Sciatic nerve (tissue), 2 donors: ENCODE measurements at regions not wholly inside any gene's neighbourhood (a gene's known extent, or its start where the extent isn't known, plus 50 kb on each side); places are given as distances from the start of the nearest gene placed in this dataset.
"Not testable (repeated sequence)": the region's sequence is repeated elsewhere in the genome, so short reads cannot be mapped to it uniquely, and the experiment has no call there.

ENCODE experiments used
- ATAC-seq: fragments of 200-7000 bp; cut with Tn5 transposase; one replicate; pipeline ENCODE4 v1.9.1; 2020; ENCODE audit warnings: mild to moderate bottlenecking, moderate library complexity
- DNase-seq: peaks from one replicate; pipeline ENCODE4 v3.0.0-alpha.2; 2020; ENCODE audit warnings: low spot score
- intact Hi-C: fragments of 100-400 bp; cut with DNase I; formaldehyde crosslinking; loops from one replicate; pipeline ENCODE4 v1.14.2; 2022
- donor health status: DM: no; HTN: no; CAD: no.
- donor health status: DM: no; HTN: no; CAD: no.

DNA sequence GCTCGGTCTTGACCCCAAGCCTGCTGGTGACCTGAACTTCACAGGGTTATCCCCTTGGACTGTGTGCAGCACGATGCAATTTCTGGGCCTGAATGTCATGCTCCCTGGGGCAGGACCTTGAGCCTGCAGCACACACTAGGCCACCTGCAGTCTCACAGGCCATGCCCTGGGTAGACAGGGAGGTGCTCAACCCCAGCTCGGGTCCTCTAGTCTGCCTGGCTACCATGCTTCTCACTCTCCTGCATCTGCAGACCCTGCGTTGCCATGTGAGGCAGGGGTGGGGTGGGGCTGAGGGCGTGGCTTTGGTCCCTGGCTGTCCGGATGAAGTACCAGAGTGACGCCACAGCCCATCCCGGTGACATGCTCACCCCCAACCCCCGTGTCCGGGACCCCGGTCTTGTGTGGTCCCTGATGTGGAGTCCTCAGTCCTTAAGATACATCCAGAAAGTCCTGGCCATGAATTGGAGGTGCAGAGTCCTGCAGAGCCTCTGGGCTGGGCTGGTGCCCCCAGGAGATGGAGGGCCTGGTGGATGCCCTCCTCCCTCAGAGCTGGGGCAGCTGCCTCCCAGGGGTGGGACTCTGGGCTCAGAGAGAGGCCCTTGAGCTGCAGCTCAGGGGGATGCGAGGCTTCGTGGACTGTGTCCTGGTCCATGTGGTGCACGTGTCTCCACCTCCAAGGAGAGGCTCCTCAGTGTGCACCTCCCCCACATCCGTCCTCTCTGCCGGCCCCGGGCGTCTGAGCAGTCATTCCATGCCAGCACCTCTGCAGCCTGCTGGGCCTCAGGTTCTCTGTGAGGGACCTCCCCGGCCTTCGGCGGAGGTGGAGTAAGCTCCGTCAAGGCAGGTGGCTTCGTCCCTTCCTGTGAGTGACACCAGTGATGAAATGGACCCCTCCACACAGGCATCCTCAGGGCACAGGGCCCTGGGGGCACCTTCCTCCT is 402.1 kb downstream of the TMEM121 start:
- intact Hi-C loops, ATAC-seq: not testable (repeated sequence)
- peak; percentile 41 for DNase-seq

DNA sequence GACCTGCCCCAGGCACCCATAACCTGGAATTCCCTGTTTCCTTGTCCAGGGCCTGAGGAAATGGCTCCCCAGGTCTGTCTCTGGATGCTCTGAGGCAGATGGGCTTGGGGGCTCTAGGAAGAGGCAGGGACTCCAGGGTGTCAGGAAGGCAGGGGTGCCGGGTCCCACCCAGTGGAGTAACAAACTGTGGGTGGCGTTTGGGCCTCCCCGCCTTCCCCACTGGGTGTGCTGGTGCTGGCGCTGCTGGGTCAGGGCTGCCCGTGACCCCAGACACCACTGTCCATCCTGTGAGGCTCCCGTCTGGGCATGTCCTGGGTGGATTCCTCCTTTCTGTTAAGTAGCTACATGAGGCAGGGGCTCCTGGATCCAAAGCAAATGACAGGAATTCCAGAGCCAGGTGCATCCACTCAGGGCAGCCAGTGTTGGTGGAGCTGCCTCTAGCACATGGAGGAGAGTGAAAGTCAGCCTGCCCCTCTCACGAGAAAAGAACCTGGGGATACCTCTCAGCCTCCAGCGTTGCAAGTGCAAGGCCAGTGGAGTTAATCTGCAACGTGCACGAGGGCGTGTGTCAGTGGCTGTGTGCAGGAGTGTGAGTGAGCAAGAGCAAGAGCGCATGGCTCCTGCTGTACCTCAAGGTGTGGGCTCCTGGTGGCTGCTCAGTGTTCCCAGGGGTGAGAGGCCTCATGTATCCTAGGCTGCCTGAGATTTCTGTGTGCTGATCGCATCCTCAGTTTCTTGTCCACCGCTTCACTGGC is 403.1 kb downstream of the TMEM121 start:
- ATAC-seq: no peak
- DNase-seq: peak; percentile 37
- intact Hi-C loops: no loop called here

DNA sequence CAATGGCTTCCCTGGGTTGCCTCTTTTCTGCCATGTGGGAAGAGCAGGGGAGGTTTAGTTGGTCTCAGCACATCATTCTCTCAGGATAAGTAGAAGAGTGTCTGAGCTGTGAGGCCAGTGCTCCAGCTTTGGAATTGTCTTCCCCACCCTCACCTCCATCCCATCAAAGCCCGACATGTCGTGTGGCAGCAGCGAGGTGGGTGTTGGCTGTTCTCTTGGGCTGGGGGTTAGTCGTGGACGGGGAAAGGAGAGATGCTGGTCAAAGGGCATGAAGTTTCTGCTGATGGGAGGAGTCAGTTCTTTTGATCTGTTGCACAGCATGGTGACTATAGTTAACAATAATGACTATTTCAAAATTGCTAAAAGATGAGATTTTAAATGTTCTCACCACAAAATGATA is 404.2 kb downstream of the TMEM121 start:
- ATAC-seq (no peak), DNase-seq (peak; percentile 22)
- intact Hi-C loops: no loop called here

DNA sequence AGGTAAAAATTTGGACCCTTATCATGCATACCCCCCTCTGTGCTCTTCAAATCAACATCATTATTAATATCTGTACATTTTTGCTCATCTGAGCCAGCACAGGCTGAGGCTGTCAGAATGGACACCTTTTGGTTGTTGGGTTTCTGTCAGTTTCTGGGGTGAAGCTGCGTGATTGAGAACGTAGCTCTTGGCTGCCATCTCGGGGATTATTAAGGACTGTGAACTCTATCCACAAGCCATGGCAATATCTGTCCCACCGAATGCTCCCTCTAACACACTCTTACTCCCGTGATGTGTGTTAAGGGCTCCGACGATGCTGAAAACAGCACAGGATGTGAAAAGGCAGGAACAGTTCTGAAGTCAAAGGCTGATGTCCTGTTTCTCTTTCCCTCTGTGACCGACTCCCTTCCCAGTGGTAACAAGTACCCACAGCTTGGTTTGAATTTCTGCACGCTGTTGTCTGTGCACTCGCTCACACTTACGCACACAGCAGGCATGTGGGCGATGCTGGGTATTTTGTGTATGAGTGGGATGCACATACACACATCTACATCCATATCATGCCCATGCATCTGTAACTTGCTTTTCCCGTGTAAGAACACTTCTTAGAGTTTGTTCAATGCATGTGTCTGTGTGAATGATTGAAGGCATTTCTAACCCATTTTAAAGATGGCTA is 405.6 kb downstream of the TMEM121 start:
- intact Hi-C loops: no loop called here
- DNase-seq (peak; percentile 19), ATAC-seq (no peak)

DNA sequence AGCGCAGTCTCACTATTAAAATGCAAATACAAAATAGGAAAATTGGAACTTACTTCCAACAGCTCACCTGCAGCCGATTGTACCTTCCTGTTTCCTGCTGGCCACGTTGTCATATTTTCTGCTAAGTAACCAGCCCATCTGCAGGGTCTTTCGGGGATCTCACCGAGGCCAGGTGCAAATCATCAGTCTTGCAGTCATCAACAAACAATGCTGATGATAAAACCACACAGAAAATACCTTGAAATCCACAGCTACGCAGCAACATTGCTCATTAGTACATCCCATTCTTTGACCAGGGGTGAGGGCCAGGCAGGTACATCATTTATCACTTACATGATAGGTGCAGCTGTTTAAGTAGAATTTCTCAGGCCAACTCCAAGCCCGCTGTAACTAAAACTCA is 406.9 kb downstream of the TMEM121 start:
- DNase-seq: no peak
- no peak for ATAC-seq

GRCh38 chr14:105935384-105935783 is 409.0 kb downstream of the TMEM121 start:
- DNase-seq (peak; percentile 51), ATAC-seq (no peak)
- intact Hi-C loops: no loop called here

More for the DNA sequence above, 406.9 kb downstream of the TMEM121 start:
- intact Hi-C loops: no loop called here

DNA sequence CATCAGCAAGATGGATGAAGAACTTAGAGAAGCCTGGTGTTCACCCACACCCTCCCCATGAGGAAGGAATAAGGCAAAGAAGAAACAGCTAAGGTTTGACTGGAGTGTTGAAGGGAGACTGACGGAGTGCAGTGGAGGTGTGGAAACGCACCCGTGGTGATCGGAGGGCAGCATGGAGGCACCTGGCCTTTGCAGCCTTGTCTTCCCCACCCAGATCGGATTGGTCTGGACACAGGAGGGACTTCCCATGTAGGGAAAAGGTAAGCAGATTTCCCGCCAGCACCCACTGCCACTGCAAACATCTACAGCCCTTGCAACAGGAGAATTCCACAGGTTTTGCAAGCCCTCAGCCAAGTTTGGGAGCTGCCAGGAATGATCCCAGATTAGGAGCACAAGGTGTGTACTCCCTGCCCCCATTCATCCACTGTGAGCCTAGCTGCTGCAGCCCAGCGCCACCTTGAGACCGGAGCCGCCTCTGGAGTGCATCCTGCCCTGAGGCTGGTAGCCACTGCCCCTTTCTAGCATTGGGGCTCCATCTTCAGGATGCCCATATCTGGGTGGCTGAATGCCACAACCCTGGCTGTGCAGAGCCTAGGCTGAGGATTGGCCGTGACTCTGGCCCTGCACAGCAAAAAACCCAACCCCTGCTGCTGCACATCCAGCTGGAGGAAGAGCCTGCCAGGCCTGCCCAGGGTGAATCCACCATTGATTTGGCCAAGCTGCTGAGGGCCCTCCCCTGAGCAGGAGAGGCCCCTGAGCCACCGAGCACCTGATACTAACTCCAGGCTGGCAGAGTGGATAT is 411.1 kb downstream of the TMEM121 start:
- intact Hi-C loops: no loop called here
- DNase-seq (no peak), ATAC-seq (no peak)

GRCh38 chr14:105938055-105938863 is 411.9 kb downstream of the TMEM121 start:
- ATAC-seq: no peak
- intact Hi-C loops: no loop called here
- DNase-seq: no peak

- ATAC-seq (no peak), DNase-seq (no peak)
- intact Hi-C loops: no loop called here
Observed at GRCh38 chr14:105938959-105939358, 412.6 kb downstream of the TMEM121 start.

DNA sequence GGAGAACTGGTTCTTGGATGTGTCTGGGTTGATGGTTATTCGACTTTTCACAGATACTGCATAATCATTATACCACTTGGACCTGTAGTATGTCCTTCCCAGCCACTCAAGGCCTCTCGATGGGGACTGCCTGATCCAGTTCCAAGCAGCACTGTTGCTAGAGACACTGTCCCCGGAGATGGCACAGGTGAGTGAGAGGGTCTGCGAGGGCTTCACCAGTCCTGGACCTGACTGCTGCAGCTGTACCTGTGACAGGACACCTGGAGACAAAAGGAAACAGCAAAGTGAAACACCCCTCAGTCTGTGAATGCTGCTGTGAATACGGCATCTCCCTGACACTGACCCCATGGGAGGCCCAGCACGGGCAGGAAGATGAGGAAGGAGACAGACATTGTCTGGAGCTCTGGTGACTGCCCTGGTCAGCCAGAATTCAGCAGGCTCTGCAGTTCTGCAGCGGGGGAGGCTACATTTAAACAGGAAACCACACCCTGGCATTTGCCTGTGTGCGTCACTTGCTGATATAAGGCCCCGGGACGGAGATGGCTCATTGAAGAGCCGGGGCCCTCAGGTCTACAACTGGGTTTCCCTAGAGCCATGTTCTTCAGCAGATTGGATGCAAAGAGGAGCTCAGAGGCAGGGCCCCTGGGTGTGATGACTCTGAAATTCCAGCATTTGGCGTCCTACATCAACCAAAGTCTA is 413.6 kb downstream of the TMEM121 start:
- ATAC-seq: no peak
- intact Hi-C loops: no loop called here
- no peak for DNase-seq

DNA sequence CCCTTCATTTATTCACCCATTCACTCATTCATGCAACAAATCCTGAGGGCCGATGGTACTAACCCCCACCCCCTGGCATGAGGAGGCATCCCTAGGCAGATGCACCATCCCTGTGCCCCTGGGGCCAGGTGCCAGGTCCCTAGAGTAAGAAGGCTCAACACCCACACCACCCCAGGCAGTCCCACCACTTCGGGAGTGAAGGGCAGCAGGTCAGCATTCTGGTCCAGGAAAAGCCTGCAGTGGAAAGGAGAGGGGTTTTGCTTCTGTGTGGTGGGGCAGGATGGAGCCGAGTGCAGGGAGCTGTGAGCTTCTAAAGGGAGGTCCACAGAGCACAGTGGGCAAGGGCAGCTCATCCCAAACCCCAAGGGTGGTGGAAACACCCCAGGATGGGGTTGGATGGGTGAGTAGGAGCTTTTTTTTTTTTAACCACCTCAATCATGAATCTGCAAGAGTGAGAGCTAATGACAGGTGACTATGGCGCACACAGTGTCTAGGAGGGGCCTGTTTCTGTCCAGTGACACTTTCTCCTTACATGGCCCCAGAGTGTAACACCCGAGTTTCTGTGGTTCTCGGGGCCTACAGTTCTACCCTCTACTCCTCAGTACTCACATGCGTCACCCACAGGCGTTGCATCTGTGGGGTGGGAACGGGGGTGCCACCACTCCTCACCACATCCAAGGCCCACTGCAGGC is 414.3 kb downstream of the TMEM121 start:
- DNase-seq (no peak), ATAC-seq (no peak)
- intact Hi-C loops: no loop called here

- no peak for DNase-seq
- intact Hi-C loops: no loop called here
- no peak for ATAC-seq
Observed at GRCh38 chr14:105941226-105942166, 415.1 kb downstream of the TMEM121 start.

DNA sequence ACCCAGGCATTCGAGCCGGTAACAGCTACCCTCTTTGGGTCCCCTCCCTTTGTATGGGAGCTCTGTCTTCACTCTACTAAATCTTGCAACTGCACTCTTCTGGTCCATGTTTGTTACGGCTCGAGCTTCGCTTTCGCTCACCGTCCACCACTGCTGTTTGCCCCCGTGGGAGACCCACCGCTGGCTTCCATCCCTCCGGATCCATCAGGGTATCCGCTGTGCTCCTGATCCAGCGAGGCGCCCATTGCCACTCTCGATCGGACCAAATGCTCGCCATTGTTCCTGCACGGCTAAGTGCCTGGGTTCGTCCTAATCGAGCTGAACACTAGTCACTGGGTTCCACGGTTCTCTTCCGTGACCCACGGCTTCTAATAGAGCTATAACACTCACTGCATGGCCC is 416.3 kb downstream of the TMEM121 start:
- intact Hi-C loops, ATAC-seq, DNase-seq: not testable (repeated sequence)

DNA sequence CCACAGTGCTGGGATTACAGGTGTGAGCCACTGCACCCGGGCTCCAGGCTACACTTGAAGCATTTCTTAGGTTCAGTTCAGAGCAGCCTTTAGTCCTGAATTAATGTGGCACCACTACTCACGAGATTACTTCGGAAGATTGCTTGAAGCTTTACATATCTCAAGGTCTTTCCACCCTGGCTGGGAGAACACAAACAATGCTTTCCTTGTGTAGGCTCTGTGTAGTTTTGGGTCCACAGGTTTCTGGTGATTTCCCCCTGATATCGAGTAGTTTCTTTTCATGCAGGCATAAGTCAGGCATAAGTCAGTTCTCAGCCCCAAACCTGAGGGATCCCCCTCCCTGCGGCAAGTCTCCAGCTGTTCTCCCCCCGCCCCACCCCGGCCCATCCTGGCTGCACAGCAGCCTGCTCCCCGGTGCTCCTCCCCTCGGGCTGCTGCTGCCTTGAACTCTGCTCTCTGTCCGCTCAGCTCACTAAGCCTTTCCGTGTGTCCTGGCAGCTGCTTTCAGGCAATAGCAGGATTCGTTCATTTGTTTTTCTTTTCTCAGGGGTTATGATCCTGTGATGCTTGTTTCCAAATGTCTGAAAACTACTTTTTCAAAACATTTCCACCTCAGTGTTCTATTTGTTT is 417.7 kb downstream of the TMEM121 start:
- no peak for ATAC-seq
- no peak for DNase-seq
- intact Hi-C loops: no loop called here
